Ascending aorta (tissue), 2 donors: ENCODE measurements at regions not wholly inside any gene's neighbourhood (a gene's known extent, or its start where the extent isn't known, plus 50 kb on each side); places are given as distances from the start of the nearest gene placed in this dataset.
"Not testable (repeated sequence)": the region's sequence is repeated elsewhere in the genome, so short reads cannot be mapped to it uniquely, and the experiment has no call there.

Experiments used
- DNase-seq, 2 donors: peaks; one replicate each; pipeline ENCODE4 v3.0.0-alpha.2; 2019; ENCODE audit warnings: low spot score in 2 of 2
- H3K27ac ChIP-seq, 2 donors: fragments of 200-600 bp; sonication (generic); one replicate each; pipeline ENCODE4 v1.5.1; 2016 to 2017; ENCODE audit warnings: mild to moderate bottlenecking in 1 of 2
- H3K27me3 ChIP-seq: fragments of 200-600 bp; sonication (generic); one replicate; pipeline ENCODE4 v1.5.1; 2017
- H3K36me3 ChIP-seq, 2 donors: fragments of 200-600 bp; sonication (generic); one replicate each; pipeline ENCODE4 v1.5.1; 2016
- H3K4me1 ChIP-seq, 2 donors: fragments of 200-600 bp; sonication (generic); one replicate each; pipeline ENCODE4 v1.5.1; 2016 to 2017; ENCODE audit warnings: mild to moderate bottlenecking in 1 of 2
- H3K4me3 ChIP-seq, 2 donors: fragments of 200-600 bp; sonication (generic); one replicate each; pipeline ENCODE4 v1.5.1; 2016 to 2017; ENCODE audit warnings: mild to moderate bottlenecking in 1 of 2
- H3K9me3 ChIP-seq, 2 donors: fragments of 200-600 bp; sonication (generic); one replicate each; pipeline ENCODE4 v1.5.1; 2016
- intact Hi-C: fragments of 100-400 bp; cut with DNase I; formaldehyde crosslinking; loops from one replicate; pipeline ENCODE4 v1.15.1; 2023

DNA sequence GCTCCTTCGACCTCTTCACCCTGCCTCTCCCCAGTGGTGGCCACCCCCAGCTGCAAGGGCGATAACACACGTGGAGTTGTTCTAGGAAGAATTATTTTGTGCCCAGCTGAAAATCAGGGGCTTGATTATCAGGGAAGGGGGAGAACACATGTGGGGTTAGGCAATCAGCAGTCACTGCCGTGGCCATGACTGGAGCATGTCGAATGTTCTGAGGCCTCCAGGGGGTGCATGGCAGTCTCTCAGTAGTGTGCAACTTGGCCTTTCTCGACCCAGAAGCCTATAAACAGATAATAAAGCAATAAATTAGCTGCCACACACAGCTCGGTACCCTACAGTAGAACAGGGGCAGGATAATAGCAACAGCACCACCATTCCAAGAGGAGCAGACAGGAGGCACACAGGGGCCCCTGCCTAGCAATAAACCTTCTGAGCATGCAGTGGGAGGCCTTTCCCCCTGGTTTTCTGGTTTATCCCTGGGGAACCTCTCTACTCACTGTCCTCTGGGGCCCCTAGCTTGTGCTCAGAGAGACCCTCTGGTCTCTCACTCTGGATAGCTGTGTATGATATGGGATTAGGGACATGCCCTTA, 308.2 kb upstream of the PLGLB2 start:
- DNase-seq, H3K27ac ChIP-seq, H3K4me3 ChIP-seq, H3K9me3 ChIP-seq, H3K36me3 ChIP-seq, H3K4me1 ChIP-seq, intact Hi-C loops, H3K27me3 ChIP-seq: not testable (repeated sequence)

GRCh38 chr2:87440650-87441049, 307.2 kb upstream of the PLGLB2 start:
- intact Hi-C loops, H3K9me3 ChIP-seq, H3K36me3 ChIP-seq, H3K4me1 ChIP-seq, DNase-seq, H3K4me3 ChIP-seq, H3K27me3 ChIP-seq, H3K27ac ChIP-seq: not testable (repeated sequence)

DNA sequence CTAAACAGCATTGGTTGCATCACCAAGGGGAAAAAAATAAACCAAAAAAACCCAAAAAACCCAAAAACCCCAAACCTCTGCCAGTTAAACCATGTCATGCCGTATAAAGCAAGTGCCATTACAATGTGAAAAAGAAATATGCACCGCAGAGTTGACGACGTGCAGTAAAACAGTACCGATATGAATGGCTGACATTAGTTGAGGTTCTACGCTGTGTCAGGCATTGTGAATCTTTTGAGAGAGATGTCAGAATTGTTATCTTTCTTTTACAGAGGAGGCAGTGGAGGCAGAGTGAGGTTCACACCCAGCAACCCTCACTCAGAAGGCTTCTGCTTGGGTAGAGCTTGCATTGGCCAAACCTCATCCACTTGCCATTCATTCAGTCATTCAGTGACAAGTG, 306.5 kb upstream of the PLGLB2 start:
- intact Hi-C loops, H3K36me3 ChIP-seq, H3K4me1 ChIP-seq, H3K27ac ChIP-seq, H3K4me3 ChIP-seq, DNase-seq, H3K27me3 ChIP-seq, H3K9me3 ChIP-seq: not testable (repeated sequence)

- H3K4me3 ChIP-seq, DNase-seq, H3K9me3 ChIP-seq, H3K27me3 ChIP-seq, H3K4me1 ChIP-seq, H3K36me3 ChIP-seq, intact Hi-C loops, H3K27ac ChIP-seq: not testable (repeated sequence)
These were observed 304.8 kb upstream of the PLGLB2 start for GRCh38 chr2:87442983-87443577.

- not testable (repeated sequence) for DNase-seq
These were observed 302.9 kb upstream of the PLGLB2 start for GRCh38 chr2:87444951-87445350.

GRCh38 chr2:87445613-87446312, 302.1 kb upstream of the PLGLB2 start:
- H3K4me3 ChIP-seq, H3K27ac ChIP-seq, intact Hi-C loops, H3K4me1 ChIP-seq, DNase-seq, H3K9me3 ChIP-seq, H3K27me3 ChIP-seq, H3K36me3 ChIP-seq: not testable (repeated sequence)

More at GRCh38 chr2:87444951-87445350, 302.9 kb upstream of the PLGLB2 start:
- H3K36me3 ChIP-seq, H3K9me3 ChIP-seq, H3K27me3 ChIP-seq, H3K27ac ChIP-seq, intact Hi-C loops, H3K4me3 ChIP-seq, H3K4me1 ChIP-seq: not testable (repeated sequence)

DNA sequence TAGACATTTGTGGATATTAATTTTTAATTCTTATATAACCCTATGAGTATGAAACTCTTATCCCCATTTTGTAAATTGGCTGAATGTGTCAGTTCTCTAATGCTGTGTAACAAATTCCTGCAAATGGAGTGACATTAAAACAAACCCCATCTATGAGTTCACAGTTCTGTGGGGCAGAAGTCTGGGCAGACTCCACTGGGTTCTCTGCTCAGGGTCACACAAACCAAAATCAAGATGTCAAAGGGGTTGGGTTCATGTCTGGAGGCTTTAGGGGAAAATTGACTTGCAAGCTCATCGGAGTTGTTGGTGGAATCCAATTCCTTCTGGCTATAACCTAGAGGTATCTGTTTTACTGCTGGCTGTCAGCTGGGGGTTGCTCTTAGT, 301.6 kb upstream of the PLGLB2 start:
- H3K4me1 ChIP-seq, H3K27ac ChIP-seq, H3K4me3 ChIP-seq, H3K27me3 ChIP-seq, H3K36me3 ChIP-seq, H3K9me3 ChIP-seq, DNase-seq, intact Hi-C loops: not testable (repeated sequence)

GRCh38 chr2:87449462-87449980, 298.4 kb upstream of the PLGLB2 start:
- H3K27me3 ChIP-seq, intact Hi-C loops, DNase-seq, H3K9me3 ChIP-seq, H3K4me1 ChIP-seq, H3K36me3 ChIP-seq, H3K4me3 ChIP-seq, H3K27ac ChIP-seq: not testable (repeated sequence)

DNA sequence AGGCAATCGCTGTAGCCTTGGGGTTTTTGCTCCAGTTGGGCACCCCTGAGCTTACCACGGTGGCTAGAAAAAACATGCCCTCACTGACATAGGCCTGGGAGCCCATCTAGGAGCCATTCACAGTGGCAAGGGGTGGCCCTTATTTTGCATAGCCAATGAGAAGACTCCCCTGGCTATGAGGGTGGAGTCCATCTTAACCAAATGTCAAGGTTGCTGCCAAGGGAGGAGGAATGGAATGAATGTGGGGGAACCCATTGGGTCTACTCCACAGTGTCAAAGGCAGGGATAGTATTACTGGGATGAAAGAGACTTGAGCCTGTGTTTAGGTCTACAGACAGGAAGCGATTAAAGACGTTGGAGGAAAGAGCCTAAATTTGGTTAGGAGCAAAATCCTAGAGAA, 295.7 kb upstream of the PLGLB2 start:
- DNase-seq, intact Hi-C loops, H3K27me3 ChIP-seq, H3K4me3 ChIP-seq, H3K36me3 ChIP-seq, H3K4me1 ChIP-seq, H3K9me3 ChIP-seq: not testable (repeated sequence)
- H3K27ac ChIP-seq = peak overlapping the region; percentile 66 to 68

GRCh38 chr2:87452861-87453260, 295.0 kb upstream of the PLGLB2 start:
- H3K27me3 ChIP-seq, intact Hi-C loops, H3K36me3 ChIP-seq, H3K9me3 ChIP-seq, H3K4me1 ChIP-seq, H3K4me3 ChIP-seq: not testable (repeated sequence)
- DNase-seq = peak in 1 of 2 donors; percentile 85
- peak overlapping the region; percentile 66 to 68 for H3K27ac ChIP-seq

DNA sequence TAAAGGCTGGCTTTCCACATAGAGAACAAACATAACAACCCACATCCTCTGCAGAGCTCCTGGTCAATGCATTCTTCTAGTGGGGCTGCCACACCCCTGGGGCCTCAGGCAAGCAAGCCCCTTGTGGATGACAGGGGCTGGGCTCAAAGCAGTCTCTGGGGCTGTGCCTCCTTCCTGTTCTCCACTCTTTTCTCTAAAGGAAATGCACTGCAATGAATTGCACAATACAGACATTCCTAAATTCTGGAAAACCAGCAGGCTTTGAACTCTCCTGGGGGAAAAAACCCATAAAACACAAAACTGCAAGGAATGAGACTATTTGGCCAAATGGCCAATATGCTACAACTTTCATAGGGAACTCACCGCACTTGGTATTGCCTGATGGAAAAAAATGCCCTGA, 293.9 kb upstream of the PLGLB2 start:
- DNase-seq, H3K27me3 ChIP-seq, H3K9me3 ChIP-seq, H3K36me3 ChIP-seq, intact Hi-C loops, H3K4me3 ChIP-seq: not testable (repeated sequence)
- peak overlapping the region; percentile 65 to 74 for H3K27ac ChIP-seq
- peaks cover 0 to 11% of the 10 kb centered on the region in 2 donors for H3K4me1 ChIP-seq

DNA sequence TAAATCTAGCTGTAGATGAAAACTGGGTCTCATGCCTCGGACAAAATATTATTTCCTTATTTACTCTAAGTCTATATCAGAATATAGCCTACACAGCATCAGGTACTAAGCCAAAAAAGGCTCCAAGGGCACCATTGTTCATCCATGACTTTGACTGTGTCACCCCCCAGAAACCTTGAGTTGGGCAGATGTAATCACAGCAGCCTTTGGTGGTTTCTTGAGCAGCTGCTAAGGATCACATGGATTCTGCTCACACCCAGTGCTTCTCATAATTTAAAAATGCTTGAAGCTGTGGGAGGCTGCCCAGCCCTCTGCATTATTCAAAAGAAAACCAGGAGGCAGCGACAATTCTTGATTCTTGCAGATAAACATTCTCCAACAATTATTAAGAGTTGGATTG, 293.5 kb upstream of the PLGLB2 start:
- Histone ChIP-seq H3K27ac (peak overlapping the region; percentile 65 to 74), H3K4me1 (peaks cover 0 to 11% of the 10 kb centered on the region in 2 donors)
- H3K27me3 ChIP-seq, H3K4me3 ChIP-seq, intact Hi-C loops, H3K9me3 ChIP-seq, H3K36me3 ChIP-seq, DNase-seq: not testable (repeated sequence)

- Histone ChIP-seq H3K4me1 (peaks cover 0 to 11% of the 10 kb centered on the region in 2 donors), H3K4me3 (peak overlapping the region; percentile 36 to 61), H3K27ac (peak overlapping the region; percentile 78 to 87)
- H3K27me3 ChIP-seq, intact Hi-C loops, H3K9me3 ChIP-seq, H3K36me3 ChIP-seq, DNase-seq: not testable (repeated sequence)
These were observed 292.6 kb upstream of the PLGLB2 start for GRCh38 chr2:87455209-87455853.

DNA sequence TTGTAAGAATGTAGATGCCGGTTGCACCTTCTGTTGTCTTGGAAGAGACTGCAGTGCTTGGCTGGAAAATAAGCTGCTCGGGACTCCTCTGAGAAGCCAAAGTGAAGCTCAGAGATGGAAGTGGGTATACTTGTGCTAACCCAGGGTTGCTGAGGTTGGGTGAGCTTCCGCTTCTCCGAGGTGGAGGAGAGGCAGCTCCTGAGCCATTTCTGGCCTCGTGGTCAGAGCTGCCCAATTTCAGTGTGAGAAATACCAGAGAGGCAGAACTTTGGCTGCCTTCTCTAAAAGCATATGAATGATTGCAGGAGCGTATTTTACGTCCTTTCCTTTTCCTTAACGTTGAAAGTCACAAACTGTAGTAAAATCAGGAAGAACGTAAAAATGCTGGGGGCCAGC, 292.0 kb upstream of the PLGLB2 start:
- DNase-seq, H3K27me3 ChIP-seq: not testable (repeated sequence)
- peak overlapping the region; percentile 36 to 61 for H3K4me3 ChIP-seq

More for the DNA sequence above, 292.0 kb upstream of the PLGLB2 start:
- intact Hi-C loops, H3K36me3 ChIP-seq, H3K9me3 ChIP-seq: not testable (repeated sequence)
- H3K4me1 ChIP-seq = peaks cover 0 to 11% of the 10 kb centered on the region in 2 donors
- peak overlapping the region; percentile 78 to 87 for H3K27ac ChIP-seq
